Heart left ventricle (tissue), 16 donors: ENCODE measurements at regions not wholly inside any gene's neighbourhood (a gene's known extent, or its start where the extent isn't known, plus 50 kb on each side); places are given as distances from the start of the nearest gene placed in this dataset.

Experiments
- ATAC-seq, 4 donors: fragments of 200-7000 bp; cut with Tn5 transposase; one replicate each; pipeline ENCODE4 v1.9.1; 2020 to 2022; ENCODE audit warnings: moderate library complexity in 4 of 4, mild to moderate bottlenecking in 3 of 4, moderate number of reproducible peaks in 1 of 4
- DNase-seq, 5 donors: peaks; one replicate each; pipeline ENCODE4 v3.0.0-alpha.2; 2020
- H3K27ac ChIP-seq, 12 donors: fragments of 200-600 bp; sonication (generic) in 4 of 12; one replicate each; pipeline versions ENCODE4 v1.5.0 to v1.8.0; 2016 to 2022; ENCODE audit warnings: mild to moderate bottlenecking in 2 of 12
- H3K27me3 ChIP-seq, 9 donors: fragments of 200-600 bp; sonication (generic) in 2 of 9; one replicate each; pipeline versions ENCODE4 v1.5.1 to v1.8.0; 2016 to 2022; ENCODE audit warnings: mild to moderate bottlenecking in 3 of 9
- H3K36me3 ChIP-seq, 9 donors: fragments of 200-600 bp; sonication (generic) in 2 of 9; one replicate each; pipeline versions ENCODE4 v1.5.0 to v1.8.0; 2018 to 2022; ENCODE audit warnings: mild to moderate bottlenecking in 2 of 9
- H3K4me1 ChIP-seq, 12 donors: fragments of 200-600 bp; sonication (generic) in 4 of 12; one replicate each; pipeline versions ENCODE4 v1.5.0 to v1.8.0; 2016 to 2022; ENCODE audit warnings: mild to moderate bottlenecking in 3 of 12
- H3K4me3 ChIP-seq, 12 donors: fragments of 200-600 bp; sonication (generic) in 4 of 12; one replicate each; pipeline versions ENCODE4 v1.5.0 to v1.8.0; 2017 to 2022; ENCODE audit warnings: mild to moderate bottlenecking in 9 of 12, moderate library complexity in 4 of 12
- H3K9me3 ChIP-seq, 12 donors: fragments of 200-600 bp; sonication (generic) in 4 of 12; one replicate each; pipeline versions ENCODE4 v1.5.0 to v1.8.0; 2016 to 2022; ENCODE audit warnings: mild to moderate bottlenecking in 1 of 12
- POLR2A ChIP-seq, 2 donors: fragments of 450-650 bp; IDR thresholded peaks; one replicate each; pipeline ENCODE4 v1.6.1; 2017; ENCODE audit warnings: antibody characterized with exemption in 2 of 2, mild to moderate bottlenecking in 2 of 2, moderate library complexity in 2 of 2
- WGBS, 4 donors: extraction: QIAGEN DNeasy Blood & Tissue Kit in 2 of 4; methylation state at CpG; one replicate each; pipeline versions ENCODE4 v1.1.5 to v1.1.7; 2013 to 2018; 5-methylcytosine and 5-hydroxymethylcytosine counted together
- intact Hi-C, 10 donors: fragments of 100-400 bp; cut with DNase I; formaldehyde crosslinking; loops; one replicate each; pipeline versions ENCODE4 v1.11.1 to v1.14.2; 2022
- TF ChIP-seq, protein P1 (sequence below), 12 donors: fragments of 200-600 bp; sonication (generic) in 4 of 12; IDR thresholded peaks; one replicate each; pipeline versions ENCODE4 v1.5.0 to v1.8.0; 2018 to 2022; ENCODE audit warnings: antibody characterized with exemption in 12 of 12, mild to moderate bottlenecking in 5 of 12
- donor health status: ischemic (EF 13 %, LVEDD 7.1; RV severe dilation, severe dysfunction).
- donor health status: healthy with polysubstance abuse.
- donor health status: DM: no; HTN: yes; CAD: no.
- donor health status: DM: no; HTN: no; CAD: no.
- donor health status: ischemic (EF 25% LVEDD 6.9; RV normal size, moderate dysfunction).
- donor health status: ischemic (EF 25% LVEDD 5.7; RV mildly dilated, moderate dysfunction).
- donor health status: healthy.
- donor health status: DM: yes; HTN: yes; CAD: no.
- donor health status: ischemic (EF 35%, LVEDD 5.7; RV mildly dilated, moderate dysfunction).
- donor health status: nonischemic (EF 11% LVEDD 7.7; RV severe dilation, severe dysfunction).
- donor health status: DM: yes; HTN: yes; CAD: no.
- donor health status: PGD.
- donor health status: ischemic (EF 29% LVEDD 5.4; RV normal size, mild dysfunction).
- donor health status: nonischemic (EF 23%, LVEDD 6.1; RV moderate dilation, normal function).

- Histone ChIP-seq H3K27ac (no peak overlapping the region), H3K4me1 (no peaks in the 10 kb centered on the region), H3K4me3 (no peak overlapping the region), H3K9me3 (no peaks in the 10 kb centered on the region), H3K36me3 (no peaks in the 10 kb centered on the region), H3K27me3 (no peaks in the 10 kb centered on the region)
- intact Hi-C loops: no loop called here
- ATAC-seq (no peak), DNase-seq (no peak)
- WGBS, 4 donors: 79 to 85% (median 81%) methylated on average over 6 of the region's 6 CpGs
- TF ChIP-seq, protein P1, sequence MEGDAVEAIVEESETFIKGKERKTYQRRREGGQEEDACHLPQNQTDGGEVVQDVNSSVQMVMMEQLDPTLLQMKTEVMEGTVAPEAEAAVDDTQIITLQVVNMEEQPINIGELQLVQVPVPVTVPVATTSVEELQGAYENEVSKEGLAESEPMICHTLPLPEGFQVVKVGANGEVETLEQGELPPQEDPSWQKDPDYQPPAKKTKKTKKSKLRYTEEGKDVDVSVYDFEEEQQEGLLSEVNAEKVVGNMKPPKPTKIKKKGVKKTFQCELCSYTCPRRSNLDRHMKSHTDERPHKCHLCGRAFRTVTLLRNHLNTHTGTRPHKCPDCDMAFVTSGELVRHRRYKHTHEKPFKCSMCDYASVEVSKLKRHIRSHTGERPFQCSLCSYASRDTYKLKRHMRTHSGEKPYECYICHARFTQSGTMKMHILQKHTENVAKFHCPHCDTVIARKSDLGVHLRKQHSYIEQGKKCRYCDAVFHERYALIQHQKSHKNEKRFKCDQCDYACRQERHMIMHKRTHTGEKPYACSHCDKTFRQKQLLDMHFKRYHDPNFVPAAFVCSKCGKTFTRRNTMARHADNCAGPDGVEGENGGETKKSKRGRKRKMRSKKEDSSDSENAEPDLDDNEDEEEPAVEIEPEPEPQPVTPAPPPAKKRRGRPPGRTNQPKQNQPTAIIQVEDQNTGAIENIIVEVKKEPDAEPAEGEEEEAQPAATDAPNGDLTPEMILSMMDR (IDR thresholded peaks at IDR 0.05): no peak
- no peak for TF ChIP-seq POLR2A (IDR thresholded peaks at IDR 0.05)
Observed at GRCh38 chr5:52504584-52505240, 283.0 kb upstream of the ITGA1 start.

GRCh38 chr5:52517667-52518066 is 270.0 kb upstream of the ITGA1 start:
- 94 to 95% (median 94%) methylated on average over 17 to 18 of the region's 18 CpGs for WGBS, 4 donors
- Histone ChIP-seq H3K9me3 (peaks cover 0 to 13% (median 0%) of the 10 kb centered on the region in 12 donors), H3K27ac (no peak overlapping the region), H3K27me3 (no peaks in the 10 kb centered on the region), H3K36me3 (no peaks in the 10 kb centered on the region), H3K4me3 (no peak overlapping the region), H3K4me1 (no peaks in the 10 kb centered on the region)
- DNase-seq: no peak
- intact Hi-C loops: no loop called here
- no peak for ATAC-seq
- TF ChIP-seq, protein P1 (IDR thresholded peaks at IDR 0.05): no peak
- no peak for TF ChIP-seq POLR2A (IDR thresholded peaks at IDR 0.05)

DNA sequence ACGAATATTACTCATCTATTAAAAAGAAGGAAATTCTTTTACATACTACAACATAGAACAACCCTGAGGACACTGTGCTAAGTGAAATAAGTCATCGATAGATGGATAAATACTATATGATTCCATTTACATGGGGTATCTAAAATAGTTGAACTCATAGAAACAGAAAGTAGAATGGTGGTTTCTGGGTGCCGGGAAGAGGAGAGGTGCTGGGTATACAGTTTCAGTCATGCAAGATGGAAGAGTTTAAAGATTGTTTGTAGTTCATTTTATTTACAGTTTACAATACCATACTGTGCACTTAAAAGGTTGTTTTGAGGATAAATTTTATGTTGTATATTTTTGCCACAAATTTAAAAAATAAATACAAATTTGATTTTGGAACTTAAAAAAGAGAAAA is 267.5 kb upstream of the ITGA1 start:
- intact Hi-C loops: no loop called here
- Histone ChIP-seq H3K27me3 (peaks cover 0 to 3% (median 0%) of the 10 kb centered on the region in 9 donors), H3K4me1 (no peaks in the 10 kb centered on the region), H3K4me3 (no peak overlapping the region), H3K27ac (no peak overlapping the region), H3K36me3 (no peaks in the 10 kb centered on the region), H3K9me3 (peaks cover 0 to 8% (median 0%) of the 10 kb centered on the region in 12 donors)
- DNase-seq (no peak), ATAC-seq (no peak)
- no peak for TF ChIP-seq POLR2A (IDR thresholded peaks at IDR 0.05)
- TF ChIP-seq, protein P1 (IDR thresholded peaks at IDR 0.05): no peak
- 85 to 91% (median 88%) methylated on average over 3 of the region's 3 CpGs for WGBS, 4 donors

DNA sequence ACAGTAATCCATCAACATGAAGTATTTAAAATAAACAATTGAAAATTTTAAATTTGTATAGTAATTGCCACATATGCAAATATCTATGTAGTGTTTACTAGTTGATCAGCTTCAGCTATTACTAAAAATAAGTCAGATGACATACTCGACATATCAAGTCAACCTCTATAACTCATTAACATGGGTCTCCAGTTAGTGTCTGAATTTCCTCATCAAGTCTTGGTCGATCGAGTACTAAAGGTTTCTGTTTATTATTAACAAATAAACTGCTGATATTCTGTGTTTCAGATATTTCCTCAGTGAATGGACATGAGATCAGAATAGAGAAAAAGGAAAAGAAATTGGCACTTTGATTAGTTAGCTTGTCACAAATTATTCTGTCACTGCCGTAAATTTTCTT is 266.5 kb upstream of the ITGA1 start:
- WGBS, 4 donors: 90 to 93% (median 92%) methylated on average over 4 of the region's 4 CpGs
- DNase-seq (no peak), ATAC-seq (no peak)
- H3K4me1 ChIP-seq: no peaks in the 10 kb centered on the region
- H3K27me3 ChIP-seq: peaks cover 0 to 3% (median 0%) of the 10 kb centered on the region in 9 donors
- intact Hi-C loops: no loop called here
- H3K9me3 ChIP-seq: no peaks in the 10 kb centered on the region
- H3K4me3 ChIP-seq: no peak overlapping the region
- no peak for TF ChIP-seq POLR2A (IDR thresholded peaks at IDR 0.05)
- TF ChIP-seq, protein P1 (IDR thresholded peaks at IDR 0.05): no peak
- no peaks in the 10 kb centered on the region for H3K36me3 ChIP-seq
- no peak overlapping the region for H3K27ac ChIP-seq
